SW 1271 (cell line): ENCODE measurements at regions not wholly inside any gene's neighbourhood (a gene's known extent, or its start where the extent isn't known, plus 50 kb on each side); places are given as distances from the start of the nearest gene placed in this dataset.
"Not testable (repeated sequence)": the region's sequence is repeated elsewhere in the genome, so short reads cannot be mapped to it uniquely, and the experiment has no call there.

Experiments used
- DNase-seq, 2 experiments: peaks; one replicate each; lab custom pipeline; 2025; lab: John Stamatoyannopoulos, UW

DNA sequence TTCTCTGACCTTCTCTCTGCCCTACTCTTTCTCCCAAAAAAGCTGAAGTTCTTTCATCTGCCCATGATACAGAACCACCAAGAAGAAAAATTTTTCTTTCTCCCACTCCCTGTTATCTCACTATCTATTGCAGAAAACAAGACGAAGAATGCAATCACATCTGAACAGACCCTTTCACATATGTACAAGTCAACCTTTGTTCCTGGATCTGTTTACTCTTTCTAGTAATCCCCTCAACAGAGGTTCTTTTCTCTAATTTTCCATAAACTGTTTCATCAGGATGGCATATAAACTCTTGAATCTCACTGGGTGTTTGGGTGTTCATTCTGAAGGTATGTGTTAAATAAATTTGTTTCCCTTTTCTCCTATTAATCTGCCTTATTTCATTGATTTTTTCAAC is 1262.7 kb upstream of the NRXN1 start:
- DNase-seq: no peak

DNA sequence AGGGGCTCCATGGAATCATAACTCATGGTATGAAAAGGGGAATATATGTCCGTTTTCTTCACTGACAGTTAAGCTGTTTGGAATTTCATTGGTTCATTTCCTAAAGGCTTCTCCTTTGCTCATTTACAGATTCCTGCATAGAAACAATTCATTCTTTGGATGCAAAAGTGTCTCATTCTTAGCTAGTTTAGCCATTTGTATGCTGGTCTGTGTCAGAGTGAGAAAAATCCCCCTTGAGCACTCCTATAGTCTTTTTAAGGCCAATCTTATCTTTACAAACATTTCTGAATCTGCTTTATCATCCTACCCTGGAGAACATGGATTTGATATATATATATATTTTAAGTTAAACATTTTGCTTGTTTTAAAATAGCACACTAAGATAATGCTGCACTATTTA is 1260.9 kb upstream of the NRXN1 start:
- DNase-seq: no peak

DNA sequence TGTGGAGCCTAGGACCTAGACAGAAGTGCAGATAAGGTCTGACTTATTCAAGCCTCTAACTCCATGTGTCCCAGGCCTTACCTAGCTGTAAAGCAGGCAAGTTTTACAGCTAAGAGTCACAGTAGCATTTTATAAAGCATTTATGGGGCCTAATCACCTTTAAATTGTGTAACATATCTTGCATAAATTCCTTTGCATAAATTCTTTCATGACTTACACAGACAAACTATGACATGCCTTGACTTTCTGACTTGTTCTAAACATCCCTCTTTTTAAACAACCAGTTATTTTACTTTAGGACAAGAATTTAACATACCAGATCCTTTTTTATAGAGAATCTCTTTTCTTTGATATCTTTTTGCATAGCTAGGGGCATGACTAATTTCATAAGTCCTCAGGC is 1257.8 kb upstream of the NRXN1 start:
- no peak for DNase-seq

DNA sequence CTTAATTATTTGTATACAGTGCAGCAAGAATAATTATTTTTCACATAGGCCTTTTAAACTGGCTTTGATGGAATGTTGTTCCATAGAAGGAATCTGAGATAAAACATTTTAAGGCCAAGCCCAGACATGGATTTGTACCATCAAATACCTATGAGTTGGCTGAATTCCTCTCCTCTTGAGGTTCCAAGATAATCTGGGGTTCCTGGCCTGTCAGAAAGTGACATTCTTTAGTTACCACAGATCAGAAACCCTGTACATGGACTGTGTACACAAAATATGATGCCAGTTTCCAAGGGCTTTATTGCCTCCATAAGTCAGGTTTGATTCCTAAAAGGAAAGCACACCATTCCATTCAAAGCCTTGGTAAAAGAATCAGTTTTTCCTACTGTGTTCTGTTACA is 1256.7 kb upstream of the NRXN1 start:
- no peak for DNase-seq

DNA sequence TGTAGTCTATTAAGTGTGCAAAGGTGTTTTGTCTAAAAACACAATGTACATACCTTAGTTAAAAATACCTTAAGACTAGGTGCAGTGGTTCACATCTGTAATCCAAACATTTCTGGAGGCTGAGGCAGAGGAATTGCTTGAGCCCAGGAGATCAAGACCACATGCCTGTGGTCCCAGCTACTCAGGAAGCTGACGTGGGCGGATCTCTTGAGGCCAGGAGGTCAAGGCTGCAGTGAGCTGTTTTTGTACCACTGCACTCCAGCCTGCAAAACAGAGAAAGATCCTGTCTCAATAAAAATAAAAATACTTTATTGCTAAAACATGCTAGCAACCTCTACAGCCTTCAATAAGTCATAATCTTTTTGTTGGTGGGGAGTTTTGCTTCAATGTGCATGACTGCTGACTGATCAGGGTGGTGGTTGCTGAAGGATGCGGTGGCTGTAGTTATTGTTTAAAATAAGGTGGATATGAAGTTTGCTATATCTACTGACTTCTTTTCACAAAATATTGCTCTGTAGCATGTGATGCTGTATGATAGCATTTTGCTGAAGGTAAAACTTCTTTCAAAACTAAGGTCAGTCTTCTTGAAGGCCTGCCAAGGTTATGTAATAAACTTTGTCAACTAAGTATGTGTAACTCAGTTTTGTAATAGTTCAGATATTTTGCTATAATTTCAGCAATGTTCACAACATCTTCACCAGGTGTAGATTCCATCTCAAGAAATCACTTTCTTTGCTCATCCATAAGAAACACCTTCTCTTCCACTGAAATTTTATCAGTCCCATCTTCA is 1238.0 kb upstream of the NRXN1 start:
- no peak for DNase-seq

DNA sequence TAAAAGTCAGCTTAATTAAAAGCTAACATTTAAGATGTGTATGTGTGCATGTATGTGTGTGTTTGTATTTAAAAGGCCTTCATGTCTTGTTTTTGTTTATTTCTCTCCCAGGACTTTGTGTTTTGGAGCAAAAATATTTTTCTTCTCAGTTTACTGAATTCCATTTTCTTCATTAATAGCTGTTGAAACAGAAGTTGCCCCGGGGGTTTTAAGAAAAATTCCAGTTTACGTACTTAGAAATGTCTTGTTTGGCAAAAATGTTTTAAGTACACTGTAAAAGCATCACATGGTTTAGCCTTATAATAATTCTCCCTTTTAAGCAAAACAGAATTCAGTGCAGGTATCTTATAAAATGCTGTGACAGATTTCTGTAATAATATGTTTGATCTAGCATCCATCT is 1233.0 kb upstream of the NRXN1 start:
- no peak for DNase-seq

DNA sequence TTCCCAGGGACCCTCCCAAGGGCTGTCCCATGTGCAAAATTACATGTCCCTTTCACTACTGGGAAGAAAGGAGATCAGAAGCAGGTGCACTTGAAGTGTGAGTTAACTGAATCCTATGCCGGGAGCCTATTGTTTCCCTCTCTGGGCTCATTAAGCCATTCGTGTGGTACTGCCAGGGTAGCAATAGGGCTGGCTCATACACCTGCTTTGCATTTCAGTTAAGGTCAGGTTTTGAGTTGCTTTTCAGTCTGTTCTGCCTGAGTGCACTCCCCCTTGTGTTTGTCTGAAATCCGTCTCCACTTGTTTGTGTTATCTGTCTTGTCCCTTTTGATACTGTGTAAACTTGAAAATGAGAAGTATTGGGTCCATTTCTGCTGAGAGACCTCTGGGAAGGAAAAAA is 1232.6 kb upstream of the NRXN1 start:
- DNase-seq: no peak

DNA sequence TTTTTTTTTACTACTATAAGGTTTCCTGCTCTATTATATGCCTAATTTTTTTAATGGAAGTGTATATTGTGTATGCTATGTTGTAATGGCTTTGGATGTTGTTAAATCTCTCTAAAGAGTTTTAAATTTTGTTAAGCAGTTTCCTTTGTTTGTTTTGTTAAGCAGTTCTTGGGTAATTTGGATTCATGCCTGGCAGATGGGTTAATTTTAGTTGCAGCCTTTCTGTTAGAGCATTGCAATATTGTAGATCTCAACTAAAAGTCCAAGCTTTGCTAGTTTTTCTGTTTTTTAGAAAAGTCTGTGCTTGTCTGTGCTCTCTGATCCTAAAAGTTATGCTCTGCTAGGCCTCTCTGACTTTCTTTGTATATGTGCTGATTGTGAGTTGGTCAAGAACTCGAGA is 1229.0 kb upstream of the NRXN1 start:
- DNase-seq: no peak

DNA sequence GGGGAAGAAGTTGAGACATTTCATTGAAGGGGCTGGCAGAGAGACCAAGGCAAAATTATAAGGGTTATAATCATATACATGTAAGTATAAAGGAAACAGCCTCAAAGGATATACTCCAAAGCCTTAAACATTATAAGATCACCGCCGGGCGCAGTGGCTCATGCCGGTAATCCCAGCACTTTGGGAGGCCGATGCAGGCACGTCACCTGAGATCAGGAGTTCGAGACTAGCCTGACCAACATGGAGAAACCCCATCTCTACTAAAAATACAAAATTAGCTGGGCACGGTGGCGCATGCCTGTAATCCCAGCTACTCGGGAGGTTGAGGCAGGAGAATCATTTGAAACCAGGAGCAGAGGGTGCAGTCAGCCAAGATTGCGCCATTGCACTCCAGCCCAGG is 1227.0 kb upstream of the NRXN1 start:
- DNase-seq: not testable (repeated sequence)

DNA sequence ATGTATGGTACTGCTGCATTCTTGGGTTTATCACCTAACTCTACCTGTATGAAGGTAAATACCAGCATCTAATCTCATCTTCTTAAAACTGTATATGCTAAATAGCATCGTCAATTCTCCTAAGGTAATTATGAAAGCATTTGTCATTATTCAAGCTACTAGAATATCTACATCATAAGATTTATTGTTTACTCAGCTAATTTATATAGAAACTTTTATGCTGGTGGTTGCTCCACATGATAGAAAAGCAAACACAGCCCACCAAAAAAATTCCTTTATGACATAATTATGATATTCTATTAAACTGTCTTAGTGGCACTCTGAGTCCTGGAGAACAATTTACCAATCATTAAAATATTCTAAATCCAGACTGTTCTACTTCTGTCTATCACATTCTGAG is 1226.1 kb upstream of the NRXN1 start:
- no peak for DNase-seq

DNA sequence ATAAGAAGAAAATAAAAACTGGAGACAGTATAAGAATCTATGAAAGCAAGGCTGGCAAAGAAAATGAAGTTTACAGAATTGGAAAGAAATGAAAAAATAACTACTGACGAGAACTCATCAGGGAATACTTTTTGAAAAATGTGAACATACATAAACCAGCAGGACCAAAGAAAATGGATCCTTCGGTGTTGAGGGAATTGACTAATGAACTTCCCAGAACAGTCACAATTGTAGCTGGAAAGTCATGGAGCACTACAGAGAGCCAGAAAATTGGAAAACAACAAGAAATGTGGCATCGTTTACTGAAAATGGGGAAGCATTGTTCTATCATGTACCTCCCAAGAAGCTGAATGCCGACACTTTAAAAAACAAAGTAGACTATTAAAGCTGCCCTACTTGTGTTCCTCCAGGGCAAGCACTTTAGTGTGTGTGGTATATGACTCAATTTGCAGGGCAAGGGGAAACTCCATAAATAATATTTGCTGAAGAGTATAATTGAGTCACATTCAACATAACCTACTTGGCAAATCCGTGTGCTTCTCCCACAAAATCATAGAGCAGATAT is 1221.6 kb upstream of the NRXN1 start:
- DNase-seq: no peak

DNA sequence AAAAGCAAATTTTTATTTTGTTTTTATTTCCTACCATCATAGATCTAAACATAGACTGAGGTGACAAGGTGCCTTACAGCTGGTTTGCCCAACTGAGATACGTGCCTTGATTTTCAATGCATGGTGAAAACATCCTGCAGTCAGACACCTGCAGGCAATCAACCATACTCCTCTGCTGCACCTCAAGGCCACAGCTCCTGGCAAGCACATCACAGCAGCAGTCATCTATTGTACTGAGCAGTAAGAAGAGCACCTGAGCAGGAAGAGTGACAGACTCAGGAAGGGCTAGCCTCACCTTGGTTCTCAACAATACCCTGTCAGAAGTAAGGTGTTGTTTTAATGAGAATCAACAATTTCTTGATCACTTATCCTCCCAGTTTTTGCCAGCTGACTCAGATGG is 1206.8 kb upstream of the NRXN1 start:
- DNase-seq: no peak

DNA sequence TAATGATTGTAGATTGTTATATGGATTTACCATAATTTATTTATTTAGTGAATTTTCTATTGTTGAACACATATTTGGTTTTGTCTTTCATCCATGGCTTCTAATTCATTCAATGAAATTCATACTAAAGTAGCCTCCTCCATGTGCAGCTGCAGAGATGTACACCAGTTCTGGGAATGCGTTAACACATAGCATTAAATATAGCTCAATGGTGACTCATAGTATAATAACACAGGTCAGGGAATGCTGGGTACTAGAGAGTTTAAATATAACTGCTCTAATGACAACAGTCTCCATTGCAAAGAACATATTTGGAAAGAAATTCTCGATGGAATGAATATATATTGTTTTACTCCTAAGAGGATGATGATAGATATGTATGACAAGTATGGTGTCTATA is 1190.2 kb upstream of the NRXN1 start:
- no peak for DNase-seq

DNA sequence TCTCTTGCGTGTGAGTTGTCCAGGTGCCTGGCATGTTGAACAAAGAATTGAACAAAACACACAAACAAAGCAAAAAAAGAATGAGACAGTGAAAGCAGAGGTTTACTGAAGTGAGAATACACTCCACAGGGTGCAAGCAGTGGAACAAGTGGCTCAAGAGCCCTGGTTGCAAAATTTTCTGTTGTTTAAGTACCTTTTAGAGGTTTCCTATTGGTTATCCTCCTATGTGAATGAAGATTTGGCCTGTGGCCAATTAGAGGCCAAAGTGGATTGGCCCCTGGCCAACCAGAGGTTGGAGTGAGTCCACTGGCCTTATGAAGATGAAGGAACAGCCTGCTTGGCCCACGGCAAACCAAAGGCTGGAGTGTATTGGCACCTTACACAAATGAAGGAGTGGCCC is 1188.5 kb upstream of the NRXN1 start:
- no peak for DNase-seq

DNA sequence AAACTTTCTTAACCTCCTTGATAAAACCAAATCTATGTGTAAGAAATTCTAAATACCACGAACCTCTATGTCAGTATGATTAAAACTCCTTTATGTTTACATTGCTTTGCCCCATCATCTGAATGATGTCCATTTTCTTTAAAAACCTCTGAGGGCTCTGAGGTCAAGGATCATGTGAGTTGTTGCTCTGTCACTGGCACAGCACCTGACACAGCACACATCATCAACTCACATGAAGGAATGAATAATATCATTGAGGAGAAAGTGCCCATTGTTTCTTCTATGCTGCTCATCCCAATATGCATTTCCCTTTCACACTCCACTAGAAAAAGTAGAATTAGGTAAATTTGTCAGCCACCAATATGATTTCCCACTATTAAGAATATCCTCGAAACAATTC is 1178.7 kb upstream of the NRXN1 start:
- no peak for DNase-seq

DNA sequence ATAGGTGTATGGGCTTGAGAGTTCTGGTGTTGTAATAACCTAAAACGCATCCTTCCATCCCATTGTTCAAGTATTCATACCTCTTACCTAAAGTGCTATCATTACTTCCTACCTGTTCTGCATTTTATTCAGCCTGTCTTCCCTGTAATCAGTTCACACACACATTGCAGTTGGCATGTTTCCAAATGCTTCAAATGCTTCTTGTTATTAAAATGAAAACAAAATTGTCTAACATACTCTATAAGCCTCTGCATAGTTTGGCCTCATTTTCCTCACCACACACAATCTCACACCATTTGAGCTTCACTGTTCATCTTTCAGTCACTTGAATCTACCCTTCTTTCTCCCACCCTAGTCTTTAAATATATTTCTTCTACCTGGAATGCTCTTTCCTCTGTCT is 1178.2 kb upstream of the NRXN1 start:
- no peak for DNase-seq

DNA sequence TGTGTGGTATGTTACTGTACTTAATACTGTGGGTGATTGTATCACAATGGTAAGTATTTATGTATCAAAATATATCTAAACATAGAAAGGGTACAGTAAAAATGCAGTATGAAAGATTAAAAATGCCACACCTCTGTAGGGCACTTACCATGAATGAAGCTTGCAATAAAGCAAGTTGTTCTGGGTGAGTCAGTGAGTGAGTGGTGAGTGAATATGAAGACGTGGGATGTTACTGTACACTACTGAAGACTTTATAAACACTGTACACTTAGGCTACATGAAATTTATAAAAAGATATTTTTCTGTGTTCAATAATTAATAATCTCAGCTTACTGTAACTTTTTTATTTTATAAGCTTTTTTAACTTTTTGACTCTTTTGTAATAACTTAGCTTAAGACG is 1162.4 kb upstream of the NRXN1 start:
- no peak for DNase-seq

DNA sequence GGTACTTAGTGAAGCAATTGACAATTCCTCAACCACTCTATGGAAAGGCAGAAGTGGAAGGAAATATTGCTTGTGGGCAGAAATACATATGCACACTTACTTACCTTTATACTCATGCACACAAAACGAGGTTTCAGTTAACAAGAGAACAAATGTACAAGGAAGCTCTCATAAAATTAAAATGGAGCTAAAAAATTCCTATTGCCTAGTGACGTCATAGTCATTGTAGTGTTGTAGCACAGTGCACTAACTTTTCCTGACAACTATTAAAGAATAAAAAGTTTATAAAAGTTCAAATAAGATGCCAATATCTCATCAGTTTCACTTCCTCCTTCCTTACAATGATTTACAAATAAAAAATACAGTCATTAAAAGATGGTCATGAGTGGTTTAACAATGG is 1161.9 kb upstream of the NRXN1 start:
- no peak for DNase-seq

DNA sequence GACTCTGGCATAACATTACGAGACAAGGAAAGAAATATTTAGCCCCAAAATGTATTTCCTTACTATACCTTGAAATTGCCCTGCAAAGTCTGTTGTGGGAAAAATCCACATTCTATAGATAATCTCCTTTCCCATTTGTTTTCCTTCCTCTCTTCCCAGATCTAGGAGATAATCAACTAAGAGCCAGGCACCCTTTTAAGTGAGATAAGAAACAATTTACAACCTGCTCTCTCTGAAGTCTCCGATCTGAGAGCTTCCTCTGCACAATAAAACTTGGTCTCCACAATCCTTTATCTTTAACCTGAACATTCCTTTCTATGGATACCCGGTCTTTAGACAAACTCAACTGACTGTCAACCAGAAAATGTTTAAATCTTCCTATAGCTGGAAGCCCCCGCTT is 1160.7 kb upstream of the NRXN1 start:
- no peak for DNase-seq

DNA sequence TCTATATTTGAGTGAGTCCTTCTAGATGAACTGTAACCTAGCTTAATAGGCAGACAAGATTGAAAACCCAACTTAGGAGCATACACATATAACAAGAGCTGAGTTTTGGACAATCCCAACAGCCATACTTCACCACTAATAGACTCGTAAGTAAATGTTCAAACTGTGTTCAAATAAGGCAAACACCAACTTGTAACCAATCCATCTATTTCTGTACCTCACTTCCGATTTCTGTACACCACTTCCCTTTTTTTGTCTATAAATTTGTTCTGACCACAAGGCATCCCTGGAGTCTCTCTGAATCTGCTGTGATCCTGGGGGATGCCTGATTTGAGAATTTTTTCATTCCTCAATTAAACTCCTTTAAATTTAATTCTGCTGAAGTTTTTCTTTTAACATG is 1149.1 kb upstream of the NRXN1 start:
- no peak for DNase-seq

DNA sequence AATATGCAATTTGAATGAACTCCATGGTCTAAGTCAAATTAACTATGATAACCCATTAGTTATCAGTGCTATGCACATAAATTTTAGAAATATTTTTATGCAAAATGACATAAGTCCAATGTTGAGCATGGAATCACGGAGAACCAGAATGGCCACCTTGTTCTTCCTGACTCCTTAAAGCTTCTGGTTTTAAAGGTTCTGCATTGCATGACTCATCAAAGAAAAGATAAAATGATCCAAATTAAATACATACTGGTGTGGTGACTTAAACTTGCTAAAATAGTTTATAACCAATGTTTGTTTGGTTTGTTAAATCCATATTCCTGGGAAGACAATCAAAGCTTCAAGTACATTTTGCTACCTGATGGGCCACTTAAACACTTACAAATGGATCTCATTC is 1146.9 kb upstream of the NRXN1 start:
- DNase-seq: no peak

DNA sequence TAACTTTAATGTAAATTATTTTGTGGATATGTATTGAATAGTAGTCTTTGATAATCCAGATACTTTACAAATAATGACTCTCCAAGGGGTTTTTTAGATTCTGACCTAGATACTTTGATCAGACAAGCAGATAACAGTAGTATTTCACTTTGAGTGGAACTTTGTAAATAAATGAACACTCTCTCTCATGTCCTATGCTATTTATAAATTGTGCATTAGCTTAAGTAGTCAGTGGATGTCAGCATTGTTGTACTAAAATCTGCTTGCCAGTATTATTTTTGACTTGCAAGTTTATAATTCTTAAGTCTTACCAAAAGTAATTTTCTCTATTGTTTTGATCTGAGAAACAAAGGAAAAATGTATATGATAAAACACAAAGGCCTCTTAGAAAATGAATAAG is 1113.1 kb upstream of the NRXN1 start:
- no peak for DNase-seq

DNA sequence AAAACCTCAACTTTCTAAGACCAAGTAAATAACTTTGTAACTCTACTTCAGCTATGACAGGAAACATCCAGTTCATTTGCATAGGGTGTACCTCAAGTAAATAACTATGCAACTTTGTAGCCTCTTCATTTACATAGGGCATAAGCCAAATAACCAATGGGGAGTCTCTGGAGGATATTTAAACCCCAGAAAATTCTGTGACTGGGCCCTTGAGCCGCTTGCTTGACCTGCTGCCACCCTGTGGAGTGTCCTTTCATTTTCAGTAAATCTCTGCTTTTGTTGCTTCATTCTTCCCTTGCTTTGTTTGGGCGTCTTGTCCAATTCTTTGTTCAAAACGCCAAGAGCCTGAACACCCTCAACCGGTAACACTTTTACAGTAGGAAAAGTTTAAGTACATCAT is 1112.7 kb upstream of the NRXN1 start:
- no peak for DNase-seq

DNA sequence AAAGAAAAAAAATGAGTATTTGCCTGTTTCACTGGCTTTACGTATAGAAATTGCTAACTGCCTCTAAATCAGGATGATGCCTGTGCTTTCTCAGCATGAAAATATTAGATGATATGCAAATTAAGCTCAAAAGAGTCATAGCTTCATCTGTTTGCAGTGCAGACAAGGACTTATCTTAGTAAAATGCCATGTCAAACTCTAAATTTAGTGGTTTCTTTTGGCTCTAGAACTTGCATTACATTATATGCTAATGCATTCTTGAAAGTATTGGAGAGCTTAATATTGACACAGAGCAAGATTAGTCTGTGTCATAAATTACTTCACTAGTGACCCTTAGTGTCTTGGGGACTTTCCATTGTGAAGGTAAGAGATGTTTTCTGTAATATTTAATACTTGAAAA is 1109.1 kb upstream of the NRXN1 start:
- no peak for DNase-seq
